HG02870 (cell line): ENCODE measurements at regions not wholly inside any gene's neighbourhood (a gene's known extent, or its start where the extent isn't known, plus 50 kb on each side); places are given as distances from the start of the nearest gene placed in this dataset.

Experiments
- ATAC-seq: cut with Tn5 transposase; IDR thresholded peaks from one replicate; pipeline ENCODE4 v1.9.1; 2021; ENCODE audit warnings: mild to moderate bottlenecking, moderate library complexity; ENCODE audit not compliant: unreplicated experiment

- ATAC-seq, result no peak
Observed at GRCh38 chr7:123401295-123401694, 133.1 kb downstream of the IQUB start.

- ATAC-seq, result no peak
Observed at GRCh38 chr7:123400196-123400595, 134.2 kb downstream of the IQUB start.

GRCh38 chr7:123398921-123399320, 135.5 kb downstream of the IQUB start:
- ATAC-seq, result no peak

- no peak for ATAC-seq
Observed at GRCh38 chr7:123397746-123398338, 136.6 kb downstream of the IQUB start.

- ATAC-seq, result no peak
Observed at GRCh38 chr7:123393623-123394022, 140.8 kb downstream of the IQUB start.

- no peak for ATAC-seq
Observed at GRCh38 chr7:123372368-123372767, 162.0 kb downstream of the IQUB start.

- ATAC-seq, result peak; percentile 93
Observed at GRCh38 chr7:123367484-123368122, 166.8 kb downstream of the IQUB start.

- ATAC-seq, result no peak
Observed at GRCh38 chr7:123367031-123367430, 167.3 kb upstream of the SLC13A1 start.

GRCh38 chr7:123366626-123367025, 166.9 kb upstream of the SLC13A1 start:
- ATAC-seq, result no peak

- no peak for ATAC-seq
Observed at GRCh38 chr7:123360631-123361030, 160.9 kb upstream of the SLC13A1 start.

GRCh38 chr7:123355576-123356190, 155.9 kb upstream of the SLC13A1 start:
- peak; percentile 71 for ATAC-seq

GRCh38 chr7:123352973-123353372, 153.2 kb upstream of the SLC13A1 start:
- ATAC-seq, result no peak

GRCh38 chr7:123351516-123352505, 152.0 kb upstream of the SLC13A1 start:
- ATAC-seq, result no peak

- ATAC-seq, result no peak
Observed at GRCh38 chr7:123351027-123351426, 151.3 kb upstream of the SLC13A1 start.

- no peak for ATAC-seq
Observed at GRCh38 chr7:123348690-123349089, 148.9 kb upstream of the SLC13A1 start.

- no peak for ATAC-seq
Observed at GRCh38 chr7:123346766-123347165, 147.0 kb upstream of the SLC13A1 start.

GRCh38 chr7:123343611-123344010, 143.8 kb upstream of the SLC13A1 start:
- ATAC-seq, result no peak

GRCh38 chr7:123341102-123341501, 141.3 kb upstream of the SLC13A1 start:
- ATAC-seq, result no peak

- no peak for ATAC-seq
Observed at GRCh38 chr7:123338688-123339087, 138.9 kb upstream of the SLC13A1 start.

- ATAC-seq, result no peak
Observed at GRCh38 chr7:123329988-123330643, 130.3 kb upstream of the SLC13A1 start.

GRCh38 chr7:123327661-123328060, 127.9 kb upstream of the SLC13A1 start:
- ATAC-seq, result no peak
